ENCODE measurements at regions not wholly inside any gene's neighbourhood (a gene's known extent, or its start where the extent isn't known, plus 50 kb on each side); places are given as distances from the start of the nearest gene placed in this dataset.

DNA sequence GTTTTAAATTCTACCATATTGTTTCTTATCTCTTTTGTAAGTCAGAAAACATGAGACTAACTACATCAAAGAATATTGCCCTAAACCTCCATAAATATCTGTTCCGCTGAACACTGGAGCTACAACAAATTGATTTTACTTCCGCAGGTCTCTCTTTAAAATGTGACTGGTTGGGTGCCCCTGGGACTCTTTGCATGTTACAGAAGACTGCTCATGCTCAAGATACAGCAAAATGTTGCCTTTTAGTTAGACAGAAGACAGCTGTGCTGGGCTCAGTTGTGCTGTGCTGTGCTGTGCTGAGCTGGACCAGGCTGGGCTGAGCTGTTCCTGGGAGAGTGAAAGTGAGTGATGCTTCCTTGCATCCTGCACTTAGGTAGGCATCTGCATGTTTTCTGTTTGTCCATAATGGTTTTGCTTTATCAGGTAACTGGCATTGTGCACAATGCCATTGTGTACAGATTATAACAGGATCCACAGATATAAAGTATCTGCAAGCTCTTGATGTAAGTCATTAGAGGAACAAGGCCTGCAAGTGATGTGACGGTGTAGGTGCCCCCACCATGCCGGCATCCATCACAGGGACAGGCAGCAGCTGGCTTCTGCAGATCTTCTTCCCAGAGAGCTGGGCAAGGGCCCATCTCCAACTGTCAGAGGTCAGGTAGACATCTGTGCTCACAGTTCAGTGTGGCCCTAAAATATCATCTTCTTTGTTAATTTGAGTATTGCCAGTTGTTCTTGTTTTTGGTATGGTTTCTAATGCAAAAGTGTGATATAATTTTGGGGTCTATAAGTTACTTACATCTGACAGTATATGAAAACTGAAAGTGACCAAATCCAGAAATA is 972.5 kb upstream of the CELF2 start:
- CTCF ChIA-PET, result no interaction called here
- ATAC-seq, result no peak
- DNase-seq (ENCODE audit: low read depth in 1 of 2, low spot score in 1 of 2), result no peak
- Histone ChIP-seq H3K9me3 (no peaks in the 10 kb centered on the region; the same call in 2 of the 3 replicates), H3K4me2 (no peak overlapping the region), H3K4me1 (no peaks in the 10 kb centered on the region), H3K4me3 (no peak overlapping the region), H3K27ac (no peak overlapping the region)
- 29% methylated on average over 4 of the region's 4 CpGs for WGBS (ENCODE audit: missing lambda C conversion rate)
- no peak for TF ChIP-seq CHD2 (IDR thresholded peaks at IDR 0.05; ENCODE audit: low read length, partially characterized antibody)
- TF ChIP-seq CHD4 (IDR thresholded peaks at IDR 0.05; ENCODE audit: borderline replicate concordance), result no peak
- TF ChIP-seq, protein P1, sequence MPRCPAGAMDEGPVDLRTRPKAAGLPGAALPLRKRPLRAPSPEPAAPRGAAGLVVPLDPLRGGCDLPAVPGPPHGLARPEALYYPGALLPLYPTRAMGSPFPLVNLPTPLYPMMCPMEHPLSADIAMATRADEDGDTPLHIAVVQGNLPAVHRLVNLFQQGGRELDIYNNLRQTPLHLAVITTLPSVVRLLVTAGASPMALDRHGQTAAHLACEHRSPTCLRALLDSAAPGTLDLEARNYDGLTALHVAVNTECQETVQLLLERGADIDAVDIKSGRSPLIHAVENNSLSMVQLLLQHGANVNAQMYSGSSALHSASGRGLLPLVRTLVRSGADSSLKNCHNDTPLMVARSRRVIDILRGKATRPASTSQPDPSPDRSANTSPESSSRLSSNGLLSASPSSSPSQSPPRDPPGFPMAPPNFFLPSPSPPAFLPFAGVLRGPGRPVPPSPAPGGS (IDR thresholded peaks at IDR 0.05), result no peak
- TF ChIP-seq RAD21 (conservative IDR thresholded peaks at IDR 0.05 in 1 of 2, IDR thresholded peaks at IDR 0.05 in 1 of 2), result no peak
- TF ChIP-seq, protein P2, sequence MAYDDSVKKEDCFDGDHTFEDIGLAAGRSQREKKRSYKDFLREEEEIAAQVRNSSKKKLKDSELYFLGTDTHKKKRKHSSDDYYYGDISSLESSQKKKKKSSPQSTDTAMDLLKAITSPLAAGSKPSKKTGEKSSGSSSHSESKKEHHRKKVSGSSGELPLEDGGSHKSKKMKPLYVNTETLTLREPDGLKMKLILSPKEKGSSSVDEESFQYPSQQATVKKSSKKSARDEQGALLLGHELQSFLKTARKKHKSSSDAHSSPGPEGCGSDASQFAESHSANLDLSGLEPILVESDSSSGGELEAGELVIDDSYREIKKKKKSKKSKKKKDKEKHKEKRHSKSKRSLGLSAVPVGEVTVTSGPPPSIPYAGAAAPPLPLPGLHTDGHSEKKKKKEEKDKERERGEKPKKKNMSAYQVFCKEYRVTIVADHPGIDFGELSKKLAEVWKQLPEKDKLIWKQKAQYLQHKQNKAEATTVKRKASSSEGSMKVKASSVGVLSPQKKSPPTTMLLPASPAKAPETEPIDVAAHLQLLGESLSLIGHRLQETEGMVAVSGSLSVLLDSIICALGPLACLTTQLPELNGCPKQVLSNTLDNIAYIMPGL (CRISPR knock-in tag; IDR thresholded peaks at IDR 0.05; ENCODE audit: borderline replicate concordance), result no peak
- no peak for TF ChIP-seq CEBPB (IDR thresholded peaks at IDR 0.05)
- TF ChIP-seq HOXA7 (CRISPR knock-in tag; IDR thresholded peaks at IDR 0.05), result no peak
- no peak for TF ChIP-seq GATA3 (IDR thresholded peaks at IDR 0.05; ENCODE audit: borderline replicate concordance)
- TF ChIP-seq, protein P3, sequence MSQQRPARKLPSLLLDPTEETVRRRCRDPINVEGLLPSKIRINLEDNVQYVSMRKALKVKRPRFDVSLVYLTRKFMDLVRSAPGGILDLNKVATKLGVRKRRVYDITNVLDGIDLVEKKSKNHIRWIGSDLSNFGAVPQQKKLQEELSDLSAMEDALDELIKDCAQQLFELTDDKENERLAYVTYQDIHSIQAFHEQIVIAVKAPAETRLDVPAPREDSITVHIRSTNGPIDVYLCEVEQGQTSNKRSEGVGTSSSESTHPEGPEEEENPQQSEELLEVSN (IDR thresholded peaks at IDR 0.05; ENCODE audit: borderline replicate concordance, low read depth), result no peak
- TF ChIP-seq POLR2A (IDR thresholded peaks at IDR 0.05; ENCODE audit: low read length), result no peak
- no peak for TF ChIP-seq RCOR1 (IDR thresholded peaks at IDR 0.05; ENCODE audit: low read depth, low read length)
- TF ChIP-seq, protein P4, sequence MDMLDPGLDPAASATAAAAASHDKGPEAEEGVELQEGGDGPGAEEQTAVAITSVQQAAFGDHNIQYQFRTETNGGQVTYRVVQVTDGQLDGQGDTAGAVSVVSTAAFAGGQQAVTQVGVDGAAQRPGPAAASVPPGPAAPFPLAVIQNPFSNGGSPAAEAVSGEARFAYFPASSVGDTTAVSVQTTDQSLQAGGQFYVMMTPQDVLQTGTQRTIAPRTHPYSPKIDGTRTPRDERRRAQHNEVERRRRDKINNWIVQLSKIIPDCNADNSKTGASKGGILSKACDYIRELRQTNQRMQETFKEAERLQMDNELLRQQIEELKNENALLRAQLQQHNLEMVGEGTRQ (IDR thresholded peaks at IDR 0.05), result no peak
- TF ChIP-seq HOXB13 (CRISPR knock-in tag; IDR thresholded peaks at IDR 0.05; ENCODE audit: low read depth), result no peak
- no peak for FAIRE-seq
- POLR2A ChIA-PET, result no interaction called here

DNA sequence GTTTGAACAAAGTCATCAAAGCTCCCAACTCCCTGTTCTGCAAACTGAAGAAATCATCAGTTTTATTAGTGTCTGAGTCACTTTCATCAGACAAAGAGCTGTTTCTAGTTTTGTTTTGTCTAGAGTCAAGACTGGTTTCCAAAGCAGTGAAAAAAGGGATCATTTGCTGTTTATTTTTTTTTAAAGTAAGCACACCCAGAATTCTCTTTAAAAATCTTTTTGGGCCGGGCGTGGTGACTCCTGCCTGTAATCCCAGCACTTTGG is 972.0 kb upstream of the CELF2 start:
- Histone ChIP-seq H3K4me3 (no peak overlapping the region), H3K27ac (no peak overlapping the region), H3K9me3 (no peaks in the 10 kb centered on the region; the same call in 2 of the 3 replicates), H3K4me1 (no peaks in the 10 kb centered on the region), H3K4me2 (no peak overlapping the region)
- ChIA-PET POLR2A (no interaction called here), CTCF (no interaction called here)
- DNase-seq (ENCODE audit: low read depth in 1 of 2, low spot score in 1 of 2) (no peak), FAIRE-seq (no peak), ATAC-seq (no peak)
- WGBS (ENCODE audit: missing lambda C conversion rate), result 3% methylated on average over 2 of the region's 2 CpGs
- TF ChIP-seq JUNB (IDR thresholded peaks at IDR 0.05) (no peak), CBX2 (IDR thresholded peaks at IDR 0.05; ENCODE audit: borderline replicate concordance, low read depth) (no peak), RAD21 (conservative IDR thresholded peaks at IDR 0.05 in 1 of 2, IDR thresholded peaks at IDR 0.05 in 1 of 2) (no peak), ZNF302 (CRISPR knock-in tag; IDR thresholded peaks at IDR 0.05) (no peak), ZFP36 (IDR thresholded peaks at IDR 0.05; ENCODE audit: borderline replicate concordance, partially characterized antibody) (no peak), SMC3 (IDR thresholded peaks at IDR 0.05) (no peak), PHF8 (IDR thresholded peaks at IDR 0.05; ENCODE audit: borderline replicate concordance, low read depth) (no peak), HDAC2 (IDR thresholded peaks at IDR 0.05) (no peak), MAZ (IDR thresholded peaks at IDR 0.05; ENCODE audit: borderline replicate concordance, low read depth, low read length) (no peak), MYC (IDR thresholded peaks at IDR 0.05; ENCODE audit: borderline replicate concordance, low read length) (no peak), RFX5 (IDR thresholded peaks at IDR 0.05) (no peak)
- TF ChIP-seq, protein P5, sequence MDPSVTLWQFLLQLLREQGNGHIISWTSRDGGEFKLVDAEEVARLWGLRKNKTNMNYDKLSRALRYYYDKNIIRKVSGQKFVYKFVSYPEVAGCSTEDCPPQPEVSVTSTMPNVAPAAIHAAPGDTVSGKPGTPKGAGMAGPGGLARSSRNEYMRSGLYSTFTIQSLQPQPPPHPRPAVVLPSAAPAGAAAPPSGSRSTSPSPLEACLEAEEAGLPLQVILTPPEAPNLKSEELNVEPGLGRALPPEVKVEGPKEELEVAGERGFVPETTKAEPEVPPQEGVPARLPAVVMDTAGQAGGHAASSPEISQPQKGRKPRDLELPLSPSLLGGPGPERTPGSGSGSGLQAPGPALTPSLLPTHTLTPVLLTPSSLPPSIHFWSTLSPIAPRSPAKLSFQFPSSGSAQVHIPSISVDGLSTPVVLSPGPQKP (IDR thresholded peaks at IDR 0.05; ENCODE audit: low read depth, low read length), result no peak
- TF ChIP-seq, protein P6, sequence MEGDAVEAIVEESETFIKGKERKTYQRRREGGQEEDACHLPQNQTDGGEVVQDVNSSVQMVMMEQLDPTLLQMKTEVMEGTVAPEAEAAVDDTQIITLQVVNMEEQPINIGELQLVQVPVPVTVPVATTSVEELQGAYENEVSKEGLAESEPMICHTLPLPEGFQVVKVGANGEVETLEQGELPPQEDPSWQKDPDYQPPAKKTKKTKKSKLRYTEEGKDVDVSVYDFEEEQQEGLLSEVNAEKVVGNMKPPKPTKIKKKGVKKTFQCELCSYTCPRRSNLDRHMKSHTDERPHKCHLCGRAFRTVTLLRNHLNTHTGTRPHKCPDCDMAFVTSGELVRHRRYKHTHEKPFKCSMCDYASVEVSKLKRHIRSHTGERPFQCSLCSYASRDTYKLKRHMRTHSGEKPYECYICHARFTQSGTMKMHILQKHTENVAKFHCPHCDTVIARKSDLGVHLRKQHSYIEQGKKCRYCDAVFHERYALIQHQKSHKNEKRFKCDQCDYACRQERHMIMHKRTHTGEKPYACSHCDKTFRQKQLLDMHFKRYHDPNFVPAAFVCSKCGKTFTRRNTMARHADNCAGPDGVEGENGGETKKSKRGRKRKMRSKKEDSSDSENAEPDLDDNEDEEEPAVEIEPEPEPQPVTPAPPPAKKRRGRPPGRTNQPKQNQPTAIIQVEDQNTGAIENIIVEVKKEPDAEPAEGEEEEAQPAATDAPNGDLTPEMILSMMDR (IDR thresholded peaks at IDR 0.05), result no peak
